Brain pericyte (primary cell): ENCODE measurements at regions not wholly inside any gene's neighbourhood (a gene's known extent, or its start where the extent isn't known, plus 50 kb on each side); places are given as distances from the start of the nearest gene placed in this dataset.

Source experiments
- DNase-seq: peaks from one replicate; pipeline ENCODE4 v3.0.0-alpha.2; 2012; ENCODE audit warnings: low read depth, low spot score

DNA sequence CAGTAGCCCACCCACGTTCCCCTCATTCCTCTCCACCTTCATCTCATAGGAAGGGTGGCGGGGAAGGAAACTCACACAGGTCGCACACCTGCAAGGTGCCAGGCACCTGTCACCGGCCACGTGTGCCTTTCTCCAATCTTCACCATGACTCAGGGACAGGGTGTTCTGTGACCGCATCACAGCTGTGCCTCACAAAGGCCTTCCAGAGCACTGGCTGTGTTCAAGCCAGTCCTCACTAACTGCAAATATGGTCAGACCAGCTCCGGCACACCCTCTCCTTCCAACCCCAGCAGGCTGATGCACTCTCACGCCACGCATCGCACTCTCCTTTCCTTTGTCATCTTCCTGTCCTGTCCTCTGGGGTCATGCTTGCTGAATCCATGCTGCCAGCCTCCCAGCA lies 415.9 kb downstream of the IRS2 start:
- DNase-seq = no peak

DNA sequence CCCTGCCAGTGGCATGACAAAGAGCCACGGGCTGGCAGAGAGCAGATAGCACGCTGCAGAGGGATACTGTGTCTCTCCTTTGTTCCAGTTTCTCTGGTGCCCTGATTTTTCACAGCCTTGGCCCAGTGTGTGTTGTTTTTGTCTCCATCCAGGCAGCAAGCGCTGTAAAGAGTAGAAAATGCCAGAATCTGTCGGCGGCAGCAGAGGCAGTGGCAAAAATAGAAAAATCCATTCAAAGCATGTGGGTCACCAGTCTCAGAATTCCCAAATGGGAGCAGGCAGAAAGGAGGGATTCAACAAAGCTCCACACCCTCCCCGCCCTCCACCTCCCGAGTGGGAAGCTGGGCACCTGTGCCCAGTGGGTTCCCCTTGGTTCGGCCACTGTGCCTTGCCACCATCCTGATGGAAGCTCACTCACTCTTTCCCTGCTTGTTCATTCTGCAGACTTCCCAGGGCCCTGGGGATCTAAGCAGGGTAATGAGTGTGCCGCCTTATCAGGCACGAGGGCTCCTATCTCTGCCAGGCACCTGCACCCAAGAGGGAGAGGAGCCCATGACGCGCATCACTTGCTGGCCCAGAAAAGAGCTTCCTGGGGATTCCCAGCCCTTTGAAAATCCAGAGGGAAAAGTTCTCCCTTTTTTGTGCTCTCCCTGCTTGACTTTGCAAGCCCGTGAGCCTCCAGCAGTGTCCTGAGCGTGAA lies 416.9 kb downstream of the IRS2 start:
- no peak for DNase-seq

DNA sequence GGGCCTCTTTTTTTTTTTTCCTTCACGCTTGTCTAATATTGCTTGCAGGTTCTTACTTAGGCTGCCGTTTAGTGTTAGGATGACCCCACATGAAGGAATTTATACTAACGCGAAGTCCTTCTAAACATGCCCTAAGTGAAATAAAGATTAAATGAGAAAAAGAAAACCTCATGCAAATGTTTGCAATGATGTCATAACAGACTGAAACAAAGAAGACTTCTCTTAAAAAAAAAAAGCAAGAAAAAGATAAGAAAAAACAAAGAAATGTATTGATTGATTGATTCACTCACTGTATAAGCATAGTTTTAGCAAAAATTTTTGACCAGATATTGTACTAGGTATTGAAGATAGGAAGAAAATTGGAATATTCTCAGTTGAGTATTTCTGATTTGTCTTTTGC lies 418.2 kb downstream of the IRS2 start:
- DNase-seq = no peak

DNA sequence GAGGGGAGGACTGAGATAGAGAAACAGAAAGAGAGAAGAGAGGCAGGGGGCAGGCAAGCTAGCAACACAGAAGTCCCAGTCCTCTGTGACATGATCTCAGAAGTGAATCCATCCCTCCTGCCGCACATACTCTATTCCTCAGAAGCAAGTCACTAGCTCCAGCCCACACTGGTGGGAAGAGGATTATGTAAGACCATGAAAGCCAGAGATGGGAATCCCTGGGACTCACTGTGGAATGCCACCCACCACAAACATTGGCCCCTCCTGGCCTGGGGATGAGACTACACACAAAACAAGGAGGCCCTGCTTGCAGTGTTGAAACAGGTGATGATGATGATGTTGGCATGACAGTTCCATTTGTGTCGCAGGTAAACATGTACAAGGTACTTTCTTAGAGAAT lies 419.9 kb downstream of the IRS2 start:
- no peak for DNase-seq

DNA sequence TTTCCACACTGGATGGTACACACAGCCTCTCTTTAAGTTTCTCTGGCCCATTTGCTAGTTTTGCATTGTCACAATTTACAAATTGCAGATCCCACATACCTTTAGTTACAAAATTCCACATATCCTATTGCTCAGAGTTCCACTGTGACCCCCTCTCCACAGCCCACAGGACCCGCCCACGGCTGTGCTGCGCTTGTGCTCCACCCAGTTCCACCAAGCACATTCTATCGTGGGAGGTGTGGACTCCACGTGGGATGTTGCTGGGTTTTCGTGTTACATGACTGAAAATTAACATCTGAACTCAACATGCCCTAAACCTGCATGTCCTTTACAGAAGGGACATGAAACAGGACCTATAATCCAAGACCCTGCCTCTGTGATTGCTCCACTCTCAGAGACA lies 423.0 kb downstream of the IRS2 start:
- no peak for DNase-seq

DNA sequence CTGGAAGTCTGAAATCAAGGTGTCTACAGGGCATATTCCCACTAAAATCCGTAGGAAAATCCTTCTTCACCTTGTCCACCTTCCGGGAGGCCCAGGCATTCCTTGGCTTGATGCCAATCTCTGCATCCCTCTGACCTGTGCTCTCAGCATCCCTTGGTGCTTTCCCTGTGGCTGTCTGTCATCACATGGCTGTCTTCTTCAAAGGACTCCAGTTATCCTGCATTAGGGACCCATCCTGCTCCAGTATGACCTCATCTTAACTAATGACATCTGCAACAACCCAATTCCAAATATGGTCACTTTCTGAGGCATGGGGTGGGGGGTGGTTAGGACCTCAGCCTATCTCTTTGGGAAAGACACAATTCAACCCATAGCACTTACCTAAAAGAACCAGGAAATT lies 423.8 kb downstream of the IRS2 start:
- DNase-seq = no peak

DNA sequence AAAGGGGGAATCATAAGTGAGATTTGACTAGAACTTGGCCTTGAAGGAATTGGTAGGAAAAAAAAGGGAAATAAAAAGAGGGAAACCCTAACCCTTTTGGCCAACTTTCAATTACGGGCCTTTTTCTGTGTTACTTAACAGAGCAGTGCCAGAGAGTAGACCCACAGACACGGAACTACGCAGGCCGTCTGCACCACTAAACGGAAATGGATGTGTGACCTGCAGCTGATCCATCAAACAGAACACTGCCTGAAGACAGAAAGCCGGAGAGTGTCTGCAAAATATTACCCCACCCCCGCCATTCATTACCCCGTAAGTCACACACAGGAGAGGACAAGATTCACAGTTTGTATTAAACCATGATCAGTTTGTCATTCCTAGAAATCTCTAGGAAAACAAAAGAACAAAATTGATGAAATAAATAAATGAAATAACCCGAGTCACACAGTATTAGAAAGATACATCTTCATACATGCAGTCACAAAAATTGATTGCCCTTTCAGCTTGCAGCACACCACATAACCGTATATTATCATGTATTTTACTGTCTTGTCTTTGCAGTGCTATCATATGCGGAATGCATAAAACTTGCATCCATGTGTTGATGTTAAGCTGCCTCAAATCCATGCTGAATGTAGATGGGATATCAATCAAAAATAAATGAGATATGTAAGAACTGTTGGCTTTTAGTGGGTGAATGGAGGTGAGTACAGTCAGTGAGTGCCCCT lies 424.7 kb downstream of the IRS2 start:
- no peak for DNase-seq

DNA sequence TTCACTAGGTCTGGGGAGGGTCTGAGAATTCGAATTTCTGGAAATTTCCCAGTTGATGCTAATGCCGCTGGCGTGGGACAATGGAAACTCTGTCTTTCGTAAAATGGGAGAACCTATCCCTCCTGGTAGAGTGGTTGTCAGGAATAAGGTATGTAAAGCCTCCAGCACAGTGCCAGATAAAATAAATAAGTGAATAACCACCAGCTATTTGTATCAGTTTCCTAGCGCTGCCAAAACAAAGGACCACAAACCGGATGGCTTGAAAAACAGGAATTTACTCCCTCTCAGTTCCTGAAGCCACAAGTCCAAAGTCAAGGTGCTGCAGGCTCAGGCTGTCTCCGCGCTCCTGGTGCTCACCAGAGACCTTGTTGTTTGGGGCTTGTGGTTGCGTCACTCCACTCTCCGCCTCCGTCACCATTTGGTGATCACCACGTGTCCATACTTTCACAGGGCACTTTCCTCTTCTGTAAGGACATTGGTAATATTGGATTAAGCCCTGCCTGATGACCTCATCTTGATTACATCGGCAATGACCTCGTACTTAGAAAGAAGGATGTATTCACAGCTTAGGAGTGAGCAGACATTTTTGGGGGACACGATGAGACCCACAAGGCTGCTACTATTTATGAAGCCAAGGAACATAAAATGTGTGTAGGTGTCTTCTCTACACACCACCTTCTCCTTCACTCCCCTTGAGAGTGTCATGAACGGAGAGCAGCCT lies 428.5 kb downstream of the IRS2 start:
- DNase-seq = no peak

DNA sequence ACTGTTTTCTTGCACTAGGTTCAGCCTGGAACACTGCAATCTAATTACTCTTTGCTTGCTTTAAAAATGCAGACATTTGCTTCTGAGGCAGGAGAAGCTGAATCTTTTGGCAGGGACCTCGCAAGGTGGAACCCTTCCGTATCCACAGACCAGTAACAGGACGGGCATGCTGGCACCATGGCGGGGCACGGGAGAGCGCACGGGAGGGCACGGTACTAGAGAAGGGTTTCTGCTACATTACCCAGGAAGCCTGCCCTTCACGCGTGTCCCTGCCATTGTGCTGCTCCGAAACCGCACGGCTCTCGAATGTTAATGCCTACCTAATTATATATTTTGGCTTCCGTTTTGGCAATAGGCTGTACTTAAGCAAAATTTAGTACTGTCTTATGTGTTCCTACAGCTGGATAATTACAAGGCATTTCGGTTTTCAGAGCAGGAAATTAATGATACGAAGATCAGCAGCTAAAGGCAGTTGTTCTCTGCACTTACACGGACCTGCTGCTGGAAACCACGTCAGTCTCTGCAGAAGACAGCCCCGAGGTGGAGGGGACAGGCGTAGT lies 430.4 kb downstream of the IRS2 start:
- DNase-seq = no peak

DNA sequence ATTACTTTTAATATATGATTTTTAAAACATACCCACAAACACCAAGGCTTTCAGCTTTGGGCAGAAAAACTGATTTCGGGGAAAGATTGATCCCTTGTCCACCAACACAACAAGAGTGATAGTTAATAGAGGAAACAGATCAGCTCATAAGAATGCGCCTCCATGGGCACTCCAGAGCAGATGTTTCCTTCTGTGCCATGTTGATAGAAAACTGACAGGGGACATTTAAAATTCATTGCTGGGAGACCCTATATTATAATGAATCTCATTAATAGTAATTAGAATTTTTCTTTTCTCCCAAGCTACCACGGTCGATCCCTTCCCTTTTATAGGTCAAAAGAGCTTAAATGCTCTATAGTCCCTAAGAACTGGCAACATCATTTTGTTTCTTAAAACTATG lies 431.2 kb downstream of the IRS2 start:
- no peak for DNase-seq

DNA sequence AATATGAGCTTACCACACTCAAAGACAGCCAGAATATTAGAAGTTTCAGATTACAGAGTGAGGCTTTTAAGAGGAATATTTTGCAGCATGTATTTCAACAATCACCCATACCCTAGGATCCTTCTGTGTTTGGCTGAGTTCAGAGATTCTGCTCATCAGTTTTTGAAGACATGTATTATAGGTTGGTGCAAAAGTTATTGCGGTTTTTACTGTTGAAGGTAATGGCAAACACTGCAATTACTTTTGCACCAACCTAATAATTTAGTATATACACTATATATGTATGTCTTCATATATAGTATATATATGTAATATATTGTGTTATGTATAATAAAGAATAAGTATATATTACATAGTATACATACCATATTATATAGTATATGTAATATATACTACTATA lies 435.1 kb downstream of the IRS2 start:
- DNase-seq = no peak

DNA sequence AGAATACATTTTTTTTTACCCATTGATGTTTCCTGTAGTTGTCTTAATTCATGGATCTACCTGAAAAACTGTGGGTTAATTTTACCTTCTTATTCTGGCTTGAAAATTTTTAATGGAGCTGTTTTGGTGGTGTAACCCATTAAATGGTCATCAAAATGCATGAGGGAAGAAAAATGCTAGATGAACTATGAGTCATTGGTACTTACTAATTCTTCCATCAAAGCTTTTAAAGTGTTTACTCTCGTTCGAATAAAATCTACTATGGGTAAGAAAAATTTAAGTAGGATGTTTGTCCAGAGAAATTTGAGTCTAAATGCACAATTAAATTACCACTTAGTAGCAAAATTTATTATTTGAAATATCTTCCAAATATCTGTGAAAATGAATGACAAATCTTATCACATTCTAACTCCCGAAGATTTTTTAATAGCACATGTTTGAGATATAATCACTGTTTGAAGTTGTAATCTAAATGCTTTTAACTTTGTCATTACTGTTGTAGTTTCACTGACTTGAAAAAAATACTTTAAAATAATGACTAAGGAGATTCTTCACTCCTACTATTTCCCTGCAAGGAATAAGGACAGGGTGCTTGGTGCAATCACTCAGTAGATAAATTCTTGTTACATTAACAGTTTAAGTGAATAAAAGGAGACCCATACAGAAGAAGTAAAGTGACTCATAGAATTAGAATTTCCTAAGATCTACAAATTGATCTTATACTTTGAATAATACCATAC lies 437.7 kb downstream of the IRS2 start:
- no peak for DNase-seq

DNA sequence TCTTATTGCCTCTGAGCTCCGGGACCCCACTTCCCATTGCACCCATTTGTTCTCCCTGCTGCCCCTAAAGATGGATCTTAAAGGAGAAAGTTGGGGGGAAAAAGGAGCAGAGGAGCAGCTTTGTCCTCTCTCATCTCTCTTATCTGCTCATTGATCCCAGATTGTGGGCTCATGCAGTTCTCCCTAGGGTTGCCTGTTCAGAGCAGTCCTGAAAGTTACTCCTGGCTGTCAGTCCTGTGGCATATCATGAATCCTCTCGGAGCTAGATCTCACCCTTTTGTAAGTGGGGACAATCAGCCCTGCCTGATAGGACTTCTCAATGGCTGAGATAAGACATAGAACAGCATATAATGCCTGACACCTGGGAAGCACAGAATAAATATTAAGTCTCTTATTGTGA lies 440.3 kb downstream of the IRS2 start:
- no peak for DNase-seq

DNA sequence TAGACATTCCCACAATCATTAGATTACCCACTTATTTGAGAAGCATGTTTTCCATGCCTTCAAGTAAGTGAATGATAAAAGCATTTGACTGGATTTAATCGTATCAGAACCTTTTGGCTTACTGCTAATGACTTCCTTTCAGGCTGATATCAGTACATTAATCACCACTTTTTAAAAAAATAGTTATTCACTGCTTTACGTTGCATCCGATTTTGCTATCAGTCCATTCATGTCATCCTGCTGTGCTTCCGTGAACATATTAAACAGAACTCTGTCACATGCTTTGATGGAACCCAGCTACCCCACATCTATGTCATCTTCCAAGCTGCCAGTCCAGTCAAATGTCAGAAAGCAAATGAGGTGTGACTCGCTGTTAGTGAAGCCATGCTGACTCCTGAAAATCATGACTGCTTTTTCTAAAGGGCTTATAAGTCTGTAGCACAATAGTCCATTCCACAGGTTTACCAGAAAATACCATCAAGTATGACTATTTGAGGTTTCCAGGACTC lies 440.9 kb downstream of the IRS2 start:
- DNase-seq = no peak

DNA sequence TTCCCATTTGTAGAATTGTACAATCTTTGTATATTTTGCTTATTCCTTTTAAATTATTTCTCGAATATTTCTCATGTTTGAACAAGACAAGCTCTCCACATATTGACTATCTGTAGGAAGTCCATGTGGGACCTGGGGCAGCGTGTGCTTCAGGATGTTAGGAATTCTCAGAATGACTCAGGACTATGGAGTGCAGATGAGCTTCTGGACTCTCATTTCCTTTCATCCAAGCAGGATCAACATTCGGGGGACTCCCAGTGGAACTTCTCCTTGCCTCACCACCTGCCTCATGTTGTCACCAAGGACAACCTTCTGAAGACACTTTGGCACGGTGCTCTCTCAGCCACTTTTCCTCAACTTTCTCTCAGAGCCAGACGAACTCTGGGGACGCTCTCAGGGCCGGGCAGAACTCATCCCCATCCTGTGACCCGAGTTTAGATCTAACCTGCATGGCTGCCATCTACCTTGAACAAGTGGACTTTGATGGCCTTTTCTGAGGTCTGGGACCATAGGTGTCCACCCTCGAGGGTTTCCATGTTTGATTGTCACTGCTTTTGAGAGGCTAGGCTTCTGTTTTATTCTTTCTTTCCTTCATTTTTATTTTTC lies 441.7 kb downstream of the IRS2 start:
- DNase-seq = no peak

DNA sequence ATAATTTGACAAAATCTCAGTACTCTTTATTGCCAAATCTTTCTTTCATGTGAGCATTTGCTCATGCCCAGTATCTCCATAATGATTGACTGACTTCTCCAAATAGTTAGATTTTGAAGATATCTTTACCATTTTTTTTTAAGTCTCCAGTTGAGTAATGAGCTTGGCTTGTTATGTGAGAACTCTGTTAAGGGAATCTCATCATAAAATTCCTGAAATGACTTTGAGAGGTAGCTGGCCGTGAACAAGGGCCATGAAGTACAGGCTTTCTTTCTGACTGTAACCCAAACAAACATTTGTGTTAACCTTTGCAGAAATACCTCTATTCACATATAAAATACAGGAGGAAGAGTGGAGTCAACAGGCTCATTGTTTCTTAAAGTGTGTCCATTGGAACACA lies 449.7 kb downstream of the IRS2 start:
- no peak for DNase-seq

DNA sequence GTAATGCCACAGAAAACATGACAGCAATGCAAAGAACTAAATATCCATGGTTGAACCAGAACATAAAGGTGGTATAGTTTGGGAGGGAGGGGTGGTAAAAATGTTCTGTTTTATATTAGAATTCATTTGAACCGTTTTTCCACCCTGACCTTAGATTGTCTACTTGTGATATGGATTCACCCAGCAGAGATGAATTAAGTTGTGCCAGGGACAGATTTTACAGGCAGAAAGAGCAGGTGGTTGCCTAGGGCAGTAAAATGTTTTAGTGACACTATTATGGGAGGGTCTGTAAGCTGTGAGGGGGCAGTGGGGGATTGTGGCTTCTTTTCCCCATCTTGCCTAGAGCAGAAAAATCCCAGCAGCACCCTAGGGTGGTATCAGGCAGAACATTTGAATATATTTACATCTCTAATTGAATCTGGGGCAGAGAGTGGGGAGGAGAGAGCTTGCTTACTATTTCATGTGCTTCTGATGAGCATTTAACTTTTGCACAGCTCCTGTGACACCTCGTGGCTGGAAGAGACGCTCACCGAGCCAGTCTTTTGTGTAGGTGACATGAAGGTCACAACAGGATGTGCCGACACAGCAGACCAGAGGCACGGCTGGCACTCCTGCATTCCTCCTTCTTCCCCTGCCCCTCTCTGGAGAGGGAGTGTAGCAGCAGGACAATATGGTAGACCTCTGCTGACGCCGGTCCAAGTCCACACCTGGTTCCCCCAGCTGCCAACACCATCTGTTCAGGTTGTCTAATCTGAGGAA lies 452.3 kb downstream of the IRS2 start:
- DNase-seq = no peak

DNA sequence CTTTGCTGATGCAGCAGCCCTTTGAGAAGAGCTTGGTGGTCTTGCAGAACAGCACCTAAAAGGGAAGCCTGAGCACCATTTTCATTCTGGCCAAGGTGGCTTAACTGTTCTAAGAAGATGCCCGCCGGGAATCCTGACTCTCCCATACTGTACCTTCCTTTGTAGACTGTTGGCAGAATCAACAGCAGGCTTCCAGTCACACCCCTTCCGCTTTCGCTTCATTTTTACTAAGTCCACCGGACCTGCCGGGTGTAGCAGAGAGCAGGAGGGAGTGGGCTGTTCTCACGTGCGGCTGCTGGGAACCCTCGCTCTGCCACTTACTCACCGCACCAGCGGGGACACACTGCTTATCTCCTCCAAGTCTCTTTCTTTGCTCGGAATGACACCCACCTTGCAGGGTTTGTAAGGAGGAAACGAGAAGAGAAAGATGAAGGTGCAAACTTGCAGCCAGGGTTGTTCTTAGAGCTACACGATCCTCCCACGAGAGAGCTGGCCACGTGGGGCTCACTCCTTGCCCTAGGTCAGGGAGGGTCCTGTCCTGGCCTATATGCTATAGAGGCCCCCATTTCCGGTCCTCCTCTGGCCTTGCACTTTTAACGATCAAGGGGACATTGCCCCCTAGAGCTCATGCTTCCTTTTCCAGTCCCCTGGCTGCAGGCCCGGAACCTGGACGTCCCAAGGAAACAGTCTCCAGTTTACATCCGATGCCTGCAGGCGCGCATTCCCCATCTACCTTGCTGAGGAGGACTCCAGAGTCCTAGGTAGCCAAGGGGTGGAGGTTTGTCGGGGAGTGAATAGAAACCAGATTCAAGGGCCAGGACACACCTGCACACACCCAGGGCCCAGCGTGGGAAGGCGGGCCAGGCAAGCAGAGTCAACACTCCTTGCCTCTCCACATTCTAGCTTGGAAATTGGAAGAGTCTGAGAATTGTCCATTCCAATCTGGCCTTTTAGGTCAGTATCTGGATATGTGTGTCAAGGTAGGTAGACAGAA lies 453.6 kb downstream of the IRS2 start:
- DNase-seq = no peak

DNA sequence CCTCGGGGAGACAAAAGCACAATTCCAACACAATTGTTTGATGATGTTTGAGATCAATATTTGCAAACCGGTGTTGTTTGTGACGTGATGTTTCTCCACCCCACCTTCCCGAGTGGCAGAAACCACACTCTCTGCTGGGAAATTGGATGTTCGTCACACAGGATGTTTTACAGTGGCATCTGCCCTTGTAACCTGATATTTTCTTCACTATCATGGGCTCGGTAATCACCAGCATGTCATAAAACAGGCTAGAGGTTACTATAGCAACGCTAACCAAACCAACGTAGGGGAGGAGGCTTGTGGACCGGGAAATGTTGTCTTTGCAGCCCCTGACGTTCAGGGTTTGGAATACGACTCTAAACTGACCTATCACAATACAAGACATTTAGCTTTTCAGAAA lies 454.5 kb downstream of the IRS2 start:
- peak; percentile 31 for DNase-seq
